ENCODE measurements at regions not wholly inside any gene's neighbourhood (a gene's known extent, or its start where the extent isn't known, plus 50 kb on each side); places are given as distances from the start of the nearest gene placed in this dataset.

GRCh38 chr12:24630446-24630845, 318.5 kb downstream of the BCAT1 start:
- no peak overlapping the region for H3K9ac ChIP-seq (ENCODE audit: insufficient read depth, low read depth, low read length)
- CTCF ChIA-PET (ENCODE audit: low intra/inter-chr PET ratio, low total read pairs): no interaction called here

DNA sequence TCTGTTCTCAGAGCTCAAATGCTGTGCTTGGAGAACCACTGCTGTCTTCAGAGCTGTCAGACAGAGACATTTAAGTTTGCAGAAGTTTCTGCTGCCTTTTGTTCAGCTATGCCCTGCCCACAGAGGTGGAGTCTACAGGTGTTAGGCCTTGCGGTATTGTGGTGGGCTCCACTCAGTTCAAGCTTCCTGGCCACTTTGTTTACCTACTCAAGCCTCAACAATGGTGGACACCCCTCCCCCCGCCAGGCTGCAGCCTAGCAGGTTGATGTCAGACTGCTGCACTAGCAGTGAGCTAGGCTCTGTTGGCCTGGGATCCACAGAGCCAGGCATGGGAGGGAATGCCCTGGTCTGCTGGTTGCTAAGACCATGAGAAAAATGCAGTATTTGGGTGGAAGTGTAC, 323.8 kb downstream of the BCAT1 start:
- WGBS (ENCODE audit: low lambda C conversion rate): no CpG with 5 or more reads among the region's 2 CpGs
- no peak overlapping the region for H3K27ac ChIP-seq (ENCODE audit: extremely low read length, insufficient read depth, low read length)
- no peak overlapping the region for H3K4me3 ChIP-seq (replicated peaks in 1 of 3; ENCODE audit: insufficient read depth in 1 of 3, low read depth in 2 of 3, low read length in 3 of 3)
- ATAC-seq: no peak
- H3K36me3 ChIP-seq (replicated peaks in 1 of 2; ENCODE audit: control insufficient read depth in 1 of 2, insufficient read depth in 2 of 2, low read length in 2 of 2): no peaks in the 10 kb centered on the region
- H4K20me1 ChIP-seq (ENCODE audit: insufficient read depth, low read length): no peaks in the 10 kb centered on the region
- no peaks in the 10 kb centered on the region for H3K9me3 ChIP-seq (ENCODE audit: low read length)
- no peak overlapping the region for H3K4me2 ChIP-seq (ENCODE audit: low read depth, low read length)
- no peak overlapping the region for H2AFZ ChIP-seq (ENCODE audit: low read length)
- no peak for FAIRE-seq
- no peaks in the 10 kb centered on the region for H3K4me1 ChIP-seq (ENCODE audit: insufficient read depth, low read length)
- no peaks in the 10 kb centered on the region for H3K27me3 ChIP-seq (ENCODE audit: control insufficient read depth in 1 of 2, insufficient read depth in 2 of 2, low read length in 2 of 2)
- ChIA-PET CTCF (ENCODE audit: low intra/inter-chr PET ratio, low total read pairs) (no interaction called here), POLR2A (no interaction called here)
- no peak for DNase-seq (ENCODE audit: low spot score)
- no TSS peak for BruUV-seq (replicated peaks)
- intact Hi-C loops (cut with micrococcal nuclease; ENCODE audit: unreplicated experiment) (no loop called here), in situ Hi-C loops (cut with HindIII; ENCODE audit: extremely low pct_ligation_motif_present, low pct_unique_long_range_greater_than_20kb) (no loop called here)
- H3K79me2 ChIP-seq (ENCODE audit: insufficient read depth, low read length): no peaks in the 10 kb centered on the region
- no peak overlapping the region for H3K9ac ChIP-seq (ENCODE audit: insufficient read depth, low read depth, low read length)
- TF ChIP-seq ZNF256 (CRISPR knock-in tag; conservative IDR thresholded peaks at IDR 0.05) (no peak), FOXP1 (IDR thresholded peaks at IDR 0.05) (no peak), FOXP1 (CRISPR knock-in tag; IDR thresholded peaks at IDR 0.05) (no peak), ARNT (IDR thresholded peaks at IDR 0.05) (no peak), MTA1 (CRISPR knock-in tag; IDR thresholded peaks at IDR 0.05; ENCODE audit: borderline replicate concordance) (no peak), ELK4 (CRISPR knock-in tag; IDR thresholded peaks at IDR 0.05; ENCODE audit: borderline replicate concordance) (no peak), TRAFD1 (CRISPR knock-in tag; IDR thresholded peaks at IDR 0.05; ENCODE audit: borderline replicate concordance) (no peak), KLF9 (CRISPR knock-in tag; IDR thresholded peaks at IDR 0.05; ENCODE audit: low read depth) (no peak), MLLT10 (CRISPR knock-in tag; IDR thresholded peaks at IDR 0.05) (no peak), KLF16 (CRISPR knock-in tag; IDR thresholded peaks at IDR 0.05) (no peak), RFXAP (CRISPR knock-in tag; IDR thresholded peaks at IDR 0.05; ENCODE audit: borderline replicate concordance) (no peak), CREB3 (CRISPR knock-in tag; IDR thresholded peaks at IDR 0.05) (no peak)

More at GRCh38 chr12:24630446-24630845, 318.5 kb downstream of the BCAT1 start:
- no peak overlapping the region for H3K4me3 ChIP-seq (replicated peaks in 1 of 3; ENCODE audit: insufficient read depth in 1 of 3, low read depth in 2 of 3, low read length in 3 of 3)
- DNase-seq (ENCODE audit: low spot score) (no peak), FAIRE-seq (no peak), ATAC-seq (no peak)
- no peak overlapping the region for H3K4me2 ChIP-seq (ENCODE audit: low read depth, low read length)
- no peaks in the 10 kb centered on the region for H3K9me3 ChIP-seq (ENCODE audit: low read length)
- in situ Hi-C loops (cut with HindIII; ENCODE audit: extremely low pct_ligation_motif_present, low pct_unique_long_range_greater_than_20kb) (no loop called here), intact Hi-C loops (cut with micrococcal nuclease; ENCODE audit: unreplicated experiment) (no loop called here)
- H3K27ac ChIP-seq (ENCODE audit: extremely low read length, insufficient read depth, low read length): no peak overlapping the region
- POLR2A ChIA-PET: no interaction called here
- H3K27me3 ChIP-seq (ENCODE audit: control insufficient read depth in 1 of 2, insufficient read depth in 2 of 2, low read length in 2 of 2): no peaks in the 10 kb centered on the region
- 41% methylated on average over 1 of the region's 1 CpG for WGBS (ENCODE audit: low lambda C conversion rate)
- H4K20me1 ChIP-seq (ENCODE audit: insufficient read depth, low read length): no peaks in the 10 kb centered on the region
- no peak for TF ChIP-seq HNRNPLL (IDR thresholded peaks at IDR 0.05; ENCODE audit: low read depth, low read length, poor library complexity, severe bottlenecking)
- no peak for TF ChIP-seq ZNF44 (CRISPR knock-in tag; IDR thresholded peaks at IDR 0.05)
- TF ChIP-seq, protein P1, sequence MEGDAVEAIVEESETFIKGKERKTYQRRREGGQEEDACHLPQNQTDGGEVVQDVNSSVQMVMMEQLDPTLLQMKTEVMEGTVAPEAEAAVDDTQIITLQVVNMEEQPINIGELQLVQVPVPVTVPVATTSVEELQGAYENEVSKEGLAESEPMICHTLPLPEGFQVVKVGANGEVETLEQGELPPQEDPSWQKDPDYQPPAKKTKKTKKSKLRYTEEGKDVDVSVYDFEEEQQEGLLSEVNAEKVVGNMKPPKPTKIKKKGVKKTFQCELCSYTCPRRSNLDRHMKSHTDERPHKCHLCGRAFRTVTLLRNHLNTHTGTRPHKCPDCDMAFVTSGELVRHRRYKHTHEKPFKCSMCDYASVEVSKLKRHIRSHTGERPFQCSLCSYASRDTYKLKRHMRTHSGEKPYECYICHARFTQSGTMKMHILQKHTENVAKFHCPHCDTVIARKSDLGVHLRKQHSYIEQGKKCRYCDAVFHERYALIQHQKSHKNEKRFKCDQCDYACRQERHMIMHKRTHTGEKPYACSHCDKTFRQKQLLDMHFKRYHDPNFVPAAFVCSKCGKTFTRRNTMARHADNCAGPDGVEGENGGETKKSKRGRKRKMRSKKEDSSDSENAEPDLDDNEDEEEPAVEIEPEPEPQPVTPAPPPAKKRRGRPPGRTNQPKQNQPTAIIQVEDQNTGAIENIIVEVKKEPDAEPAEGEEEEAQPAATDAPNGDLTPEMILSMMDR (CRISPR knock-in tag; IDR thresholded peaks at IDR 0.05): 0 out of 2 replicates have a peak, but pooled peaks have one; percentile 3
- no peaks in the 10 kb centered on the region for H3K4me1 ChIP-seq (ENCODE audit: insufficient read depth, low read length)
- no peaks in the 10 kb centered on the region for H3K36me3 ChIP-seq (replicated peaks in 1 of 2; ENCODE audit: control insufficient read depth in 1 of 2, insufficient read depth in 2 of 2, low read length in 2 of 2)
- H2AFZ ChIP-seq (ENCODE audit: low read length): no peak overlapping the region
- H3K79me2 ChIP-seq (ENCODE audit: insufficient read depth, low read length): no peaks in the 10 kb centered on the region
- no TSS peak for BruUV-seq (replicated peaks)

Measured in HepG2 (cell line).